ENCODE measurements at regions not wholly inside any gene's neighbourhood (a gene's known extent, or its start where the extent isn't known, plus 50 kb on each side); places are given as distances from the start of the nearest gene placed in this dataset.

GRCh38 chr6:156497618-156498017 lies 279.6 kb upstream of the ARID1B start:
- TF ChIP-seq CTCF (IDR thresholded peaks at IDR 0.05; ENCODE audit: low read length) = no peak
- no peak for TF ChIP-seq EZH2phosphoT487 (IDR thresholded peaks at IDR 0.05; ENCODE audit: low read length)
